ENCODE measurements at regions not wholly inside any gene's neighbourhood (a gene's known extent, or its start where the extent isn't known, plus 50 kb on each side); places are given as distances from the start of the nearest gene placed in this dataset.

DNA sequence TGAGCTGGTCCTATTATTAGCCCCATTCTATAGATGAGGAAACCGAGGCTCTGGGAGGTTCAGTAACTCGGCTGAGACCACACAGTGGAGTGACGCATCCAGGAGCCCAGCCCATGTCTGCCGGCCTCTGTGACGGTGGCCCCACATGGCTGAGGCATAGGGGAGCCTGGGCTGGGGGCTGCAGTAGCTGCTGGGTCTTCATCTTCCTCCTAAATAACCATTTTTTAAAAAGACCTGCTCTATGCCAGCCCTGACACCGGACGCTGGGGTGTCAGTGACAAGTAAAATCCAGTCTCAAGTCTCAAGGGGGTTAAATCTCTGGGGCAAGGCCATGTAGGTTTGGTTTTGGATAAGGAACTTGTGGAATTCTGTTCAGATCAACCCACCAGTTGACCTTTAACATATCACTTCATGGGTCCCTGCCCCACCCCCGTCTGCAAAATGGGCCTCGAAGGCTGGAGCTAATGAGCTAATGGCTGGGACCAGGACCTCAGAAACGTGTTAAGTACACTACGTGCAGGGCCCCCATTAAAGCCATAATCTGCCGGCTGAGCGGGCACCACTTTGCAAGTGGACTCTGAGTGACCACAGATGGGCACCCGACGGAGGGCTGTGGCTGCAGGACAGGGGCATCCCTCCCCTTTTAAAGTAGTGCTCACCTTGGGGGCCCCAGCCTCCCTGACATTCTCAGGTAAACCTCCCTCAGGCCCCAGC lies 136.5 kb upstream of the UNC5B start:
- TF ChIP-seq, protein P1, sequence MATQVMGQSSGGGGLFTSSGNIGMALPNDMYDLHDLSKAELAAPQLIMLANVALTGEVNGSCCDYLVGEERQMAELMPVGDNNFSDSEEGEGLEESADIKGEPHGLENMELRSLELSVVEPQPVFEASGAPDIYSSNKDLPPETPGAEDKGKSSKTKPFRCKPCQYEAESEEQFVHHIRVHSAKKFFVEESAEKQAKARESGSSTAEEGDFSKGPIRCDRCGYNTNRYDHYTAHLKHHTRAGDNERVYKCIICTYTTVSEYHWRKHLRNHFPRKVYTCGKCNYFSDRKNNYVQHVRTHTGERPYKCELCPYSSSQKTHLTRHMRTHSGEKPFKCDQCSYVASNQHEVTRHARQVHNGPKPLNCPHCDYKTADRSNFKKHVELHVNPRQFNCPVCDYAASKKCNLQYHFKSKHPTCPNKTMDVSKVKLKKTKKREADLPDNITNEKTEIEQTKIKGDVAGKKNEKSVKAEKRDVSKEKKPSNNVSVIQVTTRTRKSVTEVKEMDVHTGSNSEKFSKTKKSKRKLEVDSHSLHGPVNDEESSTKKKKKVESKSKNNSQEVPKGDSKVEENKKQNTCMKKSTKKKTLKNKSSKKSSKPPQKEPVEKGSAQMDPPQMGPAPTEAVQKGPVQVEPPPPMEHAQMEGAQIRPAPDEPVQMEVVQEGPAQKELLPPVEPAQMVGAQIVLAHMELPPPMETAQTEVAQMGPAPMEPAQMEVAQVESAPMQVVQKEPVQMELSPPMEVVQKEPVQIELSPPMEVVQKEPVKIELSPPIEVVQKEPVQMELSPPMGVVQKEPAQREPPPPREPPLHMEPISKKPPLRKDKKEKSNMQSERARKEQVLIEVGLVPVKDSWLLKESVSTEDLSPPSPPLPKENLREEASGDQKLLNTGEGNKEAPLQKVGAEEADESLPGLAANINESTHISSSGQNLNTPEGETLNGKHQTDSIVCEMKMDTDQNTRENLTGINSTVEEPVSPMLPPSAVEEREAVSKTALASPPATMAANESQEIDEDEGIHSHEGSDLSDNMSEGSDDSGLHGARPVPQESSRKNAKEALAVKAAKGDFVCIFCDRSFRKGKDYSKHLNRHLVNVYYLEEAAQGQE (IDR thresholded peaks at IDR 0.05; ENCODE audit: insufficient read depth in 1 of 2, low read depth in 2 of 2, low read length in 2 of 2), result no peak
- TF ChIP-seq FOXP2 (optimal IDR thresholded peaks at IDR 0.05; ENCODE audit: borderline replicate concordance, extremely low read depth, extremely low read length, insufficient read depth), result no peak
- TF ChIP-seq SIN3A (IDR thresholded peaks at IDR 0.05; ENCODE audit: borderline replicate concordance, insufficient read depth, low read length), result no peak

DNA sequence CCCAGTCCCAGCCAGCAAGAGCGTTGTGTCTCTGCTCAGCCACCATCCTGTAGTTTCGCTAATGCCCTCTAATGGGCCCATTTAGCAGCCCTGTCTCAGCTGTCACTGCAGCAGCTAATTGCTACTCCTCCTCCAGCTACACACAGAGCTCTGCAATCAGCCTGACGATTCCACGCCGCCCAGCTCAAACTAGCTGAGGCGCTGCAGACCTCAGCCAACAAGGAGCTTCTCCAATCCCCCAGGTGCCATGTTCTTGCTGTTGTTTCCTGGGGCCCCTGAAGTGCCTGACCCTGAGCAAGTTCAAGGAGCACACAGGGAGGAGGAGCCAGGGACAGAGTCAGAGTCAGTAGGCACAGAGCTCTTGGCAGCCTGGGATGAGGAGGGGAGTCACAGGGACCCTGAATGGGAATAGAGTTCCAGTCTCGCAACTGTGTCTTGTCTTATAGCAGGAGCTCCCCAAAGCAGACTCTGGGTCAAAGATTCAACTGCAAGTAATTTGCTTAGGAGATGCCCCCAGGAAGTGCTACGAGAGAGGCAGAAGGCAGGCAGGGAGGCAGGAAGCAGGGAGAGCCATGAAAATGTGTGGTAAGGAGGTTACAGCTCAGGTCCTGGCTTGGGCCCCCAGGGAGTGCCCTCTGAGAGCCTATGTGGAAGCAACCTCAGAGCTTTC lies 135.8 kb upstream of the UNC5B start:
- TF ChIP-seq POLR2AphosphoS5 (IDR thresholded peaks at IDR 0.05; ENCODE audit: low read depth, low read length) (no peak), FOXP2 (optimal IDR thresholded peaks at IDR 0.05; ENCODE audit: borderline replicate concordance, extremely low read depth, extremely low read length, insufficient read depth) (no peak), SIN3A (IDR thresholded peaks at IDR 0.05; ENCODE audit: borderline replicate concordance, insufficient read depth, low read length) (no peak), TAF1 (IDR thresholded peaks at IDR 0.05; ENCODE audit: borderline replicate concordance, insufficient read depth, low read length) (no peak)
- TF ChIP-seq, protein P1 (IDR thresholded peaks at IDR 0.05; ENCODE audit: insufficient read depth in 1 of 2, low read depth in 2 of 2, low read length in 2 of 2), result no peak

DNA sequence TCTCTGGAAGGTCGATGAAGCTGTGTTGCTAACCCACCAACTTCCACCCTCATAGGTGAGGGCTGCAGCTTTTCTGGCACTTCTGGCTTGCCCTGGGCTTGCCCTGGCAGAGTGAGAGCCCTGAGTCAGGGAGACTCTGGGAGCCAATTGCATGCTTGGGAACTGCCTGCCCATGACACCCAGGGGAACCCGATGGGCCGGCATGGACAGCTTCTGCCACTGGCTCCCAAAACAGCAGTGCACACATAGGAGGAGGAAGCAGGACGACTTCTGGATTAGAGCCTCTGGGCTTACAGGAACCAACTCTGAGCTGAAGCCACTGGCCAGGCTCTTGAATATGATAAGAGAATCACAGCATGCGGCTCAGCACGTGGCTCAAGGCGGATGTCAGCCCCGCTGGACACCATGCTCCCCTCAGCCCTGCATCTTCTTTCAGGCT lies 135.2 kb upstream of the UNC5B start:
- TF ChIP-seq POLR2AphosphoS5 (IDR thresholded peaks at IDR 0.05; ENCODE audit: low read depth, low read length), result no peak
- TF ChIP-seq, protein P1 (IDR thresholded peaks at IDR 0.05; ENCODE audit: insufficient read depth in 1 of 2, low read depth in 2 of 2, low read length in 2 of 2), result no peak
- TF ChIP-seq SIN3A (IDR thresholded peaks at IDR 0.05; ENCODE audit: borderline replicate concordance, insufficient read depth, low read length), result no peak
- no peak for TF ChIP-seq TAF1 (IDR thresholded peaks at IDR 0.05; ENCODE audit: borderline replicate concordance, insufficient read depth, low read length)
- TF ChIP-seq FOXP2 (optimal IDR thresholded peaks at IDR 0.05; ENCODE audit: borderline replicate concordance, extremely low read depth, extremely low read length, insufficient read depth), result no peak

DNA sequence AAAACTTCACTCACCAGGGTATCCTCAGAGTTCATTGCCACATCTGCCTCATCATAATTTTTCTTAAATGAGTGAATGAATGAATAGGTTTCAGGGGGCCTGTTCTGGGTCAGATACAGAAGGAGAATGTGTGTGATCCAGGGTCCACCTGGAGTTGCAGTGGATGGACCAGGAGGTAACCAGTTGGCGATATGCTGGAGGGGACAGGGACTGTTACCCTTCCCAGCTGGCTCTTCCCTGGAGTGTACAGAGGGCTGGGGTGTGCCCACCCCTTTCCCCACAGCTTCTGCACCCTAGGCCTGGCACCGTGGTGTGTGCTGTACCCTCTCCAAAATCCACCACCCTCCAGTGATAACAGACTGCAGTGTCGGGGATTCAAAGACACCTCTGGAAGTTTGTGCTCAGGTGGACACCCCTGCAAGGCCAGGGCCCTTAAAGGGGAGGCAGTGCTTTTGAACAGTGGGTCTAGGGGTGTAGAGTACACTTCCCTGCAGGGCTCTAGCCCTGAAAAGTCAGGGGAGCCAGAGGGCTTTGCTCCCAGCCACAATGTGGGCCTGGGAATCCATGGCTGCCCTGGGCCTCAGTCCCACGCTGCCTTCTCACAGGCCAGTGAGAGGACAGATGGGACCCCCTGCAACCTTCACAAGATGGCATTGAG lies 134.4 kb upstream of the UNC5B start:
- TF ChIP-seq TAF1 (IDR thresholded peaks at IDR 0.05; ENCODE audit: borderline replicate concordance, insufficient read depth, low read length) (no peak), SIN3A (IDR thresholded peaks at IDR 0.05; ENCODE audit: borderline replicate concordance, insufficient read depth, low read length) (no peak), FOXP2 (optimal IDR thresholded peaks at IDR 0.05; ENCODE audit: borderline replicate concordance, extremely low read depth, extremely low read length, insufficient read depth) (no peak), POLR2AphosphoS5 (IDR thresholded peaks at IDR 0.05; ENCODE audit: low read depth, low read length) (no peak)
- TF ChIP-seq, protein P1 (IDR thresholded peaks at IDR 0.05; ENCODE audit: insufficient read depth in 1 of 2, low read depth in 2 of 2, low read length in 2 of 2), result no peak

Data from PFSK-1 (cell line).